ENCODE measurements at regions not wholly inside any gene's neighbourhood (a gene's known extent, or its start where the extent isn't known, plus 50 kb on each side); places are given as distances from the start of the nearest gene placed in this dataset.

GRCh38 chr5:74017112-74017511, 391.1 kb downstream of the ARHGEF28 start:
- H3K36me3 ChIP-seq (ENCODE audit: control insufficient read depth in 2 of 2, insufficient read depth in 2 of 2, low read length in 1 of 2) = no peaks in the 10 kb centered on the region
- H2AFZ ChIP-seq (ENCODE audit: control insufficient read depth, low read depth, low read length) = no peak overlapping the region
- H3K9ac ChIP-seq (ENCODE audit: control insufficient read depth, insufficient read depth, low read length) = no peak overlapping the region
- ChIA-PET POLR2A (no interaction called here), RAD21 (ENCODE audit: unreplicated experiment) (no interaction called here), CTCF (interaction anchor here (0.6 kb wide), 1 partner anchor 511 kb away, joined by 3 read pairs; no protein-coding TSS in a partner anchor), SMC1A (ENCODE audit: uncharacterized antibody, unreplicated experiment) (interaction anchor here (1.4 kb wide), 1 partner anchor 115 kb away, joined by 3 read pairs; no protein-coding TSS in a partner anchor)
- no TSS peak for BruUV-seq (replicated peaks)
- H3K27me3 ChIP-seq (replicated peaks in 1 of 2; ENCODE audit: control insufficient read depth in 2 of 2, insufficient read depth in 2 of 2, low read length in 1 of 2) = no peaks in the 10 kb centered on the region
- no peaks in the 10 kb centered on the region for H3K4me1 ChIP-seq (ENCODE audit: control insufficient read depth, insufficient read depth, low read length)
- no peak overlapping the region for H3K4me2 ChIP-seq (ENCODE audit: control insufficient read depth, insufficient read depth)
- H3K4me3 ChIP-seq = no peak overlapping the region
- no peaks in the 10 kb centered on the region for H3K79me2 ChIP-seq (ENCODE audit: control insufficient read depth, insufficient read depth, low read length)
- in situ Hi-C loops (cut with MboI) = no loop called here
- H3K27ac ChIP-seq (ENCODE audit: control insufficient read depth, insufficient read depth) = no peak overlapping the region
- TF ChIP-seq NR2C2 (IDR thresholded peaks at IDR 0.05; ENCODE audit: borderline replicate concordance, control insufficient read depth, insufficient read length, low read depth) = no peak
- no peak for TF ChIP-seq IKZF2 (IDR thresholded peaks at IDR 0.05)
- TF ChIP-seq CBFB (IDR thresholded peaks at IDR 0.05; ENCODE audit: low read depth) = no peak
- no peak for TF ChIP-seq RELB (IDR thresholded peaks at IDR 0.05; ENCODE audit: low read depth)
- no peak for TF ChIP-seq NRF1 (conservative IDR thresholded peaks at IDR 0.05; ENCODE audit: low read depth, low read length)
- TF ChIP-seq FOXK2 (IDR thresholded peaks at IDR 0.05) = no peak
- no peak for FAIRE-seq
- ATAC-seq = no peak
- 0% methylated on average over 2 of the region's 2 CpGs for WGBS (ENCODE audit: insufficient coverage, insufficient replicate concordance, low lambda C conversion rate, missing lambda C conversion rate)
- DNase-seq (ENCODE audit: low read depth, low spot score) = no peak
- no peaks in the 10 kb centered on the region for H4K20me1 ChIP-seq (ENCODE audit: control insufficient read depth, insufficient read depth)
- intact Hi-C loops (cut with micrococcal nuclease; ENCODE audit: unreplicated experiment) = no loop called here
- H3K9me3 ChIP-seq (replicated peaks; ENCODE audit: control insufficient read depth, insufficient read depth, low read length) = no peaks in the 10 kb centered on the region

GRCh38 chr5:74016373-74016772, 390.4 kb downstream of the ARHGEF28 start:
- ChIA-PET CTCF (interaction anchor here (0.6 kb wide), 1 partner anchor 512 kb away, joined by 3 read pairs; no protein-coding TSS in a partner anchor), RAD21 (ENCODE audit: unreplicated experiment) (no interaction called here), SMC1A (ENCODE audit: uncharacterized antibody, unreplicated experiment) (interaction anchor here (1.4 kb wide), 1 partner anchor 114 kb away, joined by 3 read pairs; no protein-coding TSS in a partner anchor), POLR2A (no interaction called here)
- H3K36me3 ChIP-seq (ENCODE audit: control insufficient read depth in 2 of 2, insufficient read depth in 2 of 2, low read length in 1 of 2) = no peaks in the 10 kb centered on the region
- intact Hi-C loops (cut with micrococcal nuclease; ENCODE audit: unreplicated experiment) = no loop called here
- H3K27ac ChIP-seq (ENCODE audit: control insufficient read depth, insufficient read depth) = no peak overlapping the region
- no peak overlapping the region for H3K9ac ChIP-seq (ENCODE audit: control insufficient read depth, insufficient read depth, low read length)
- H3K4me2 ChIP-seq (ENCODE audit: control insufficient read depth, insufficient read depth) = no peak overlapping the region
- H3K4me1 ChIP-seq (ENCODE audit: control insufficient read depth, insufficient read depth, low read length) = no peaks in the 10 kb centered on the region
- 11% methylated on average over 4 of the region's 4 CpGs for WGBS (ENCODE audit: insufficient coverage, insufficient replicate concordance, low lambda C conversion rate, missing lambda C conversion rate)
- ATAC-seq = peak; percentile 70
- H4K20me1 ChIP-seq (ENCODE audit: control insufficient read depth, insufficient read depth) = no peaks in the 10 kb centered on the region
- H2AFZ ChIP-seq (ENCODE audit: control insufficient read depth, low read depth, low read length) = no peak overlapping the region
- in situ Hi-C loops (cut with MboI) = no loop called here
- no peak overlapping the region for H3K4me3 ChIP-seq
- no peak for DNase-seq (ENCODE audit: low read depth, low spot score)
- no peaks in the 10 kb centered on the region for H3K9me3 ChIP-seq (replicated peaks; ENCODE audit: control insufficient read depth, insufficient read depth, low read length)
- no peaks in the 10 kb centered on the region for H3K79me2 ChIP-seq (ENCODE audit: control insufficient read depth, insufficient read depth, low read length)
- TF ChIP-seq SMARCA5 (IDR thresholded peaks at IDR 0.05) = no peak
- TF ChIP-seq CTCF (IDR thresholded peaks at IDR 0.05 in 2 of 3, conservative IDR thresholded peaks at IDR 0.05 in 1 of 3; ENCODE audit: control insufficient read depth in 2 of 3, extremely low read depth in 1 of 3, insufficient read depth in 1 of 3, low read depth in 3 of 3, low read length in 3 of 3) = peak in 2 of 3 experiments; percentile 32 to 41; a peak in 3 of 6 replicates
- no peaks in the 10 kb centered on the region for H3K27me3 ChIP-seq (replicated peaks in 1 of 2; ENCODE audit: control insufficient read depth in 2 of 2, insufficient read depth in 2 of 2, low read length in 1 of 2)
- FAIRE-seq = no peak
- no TSS peak for BruUV-seq (replicated peaks)
